ENCODE measurements at regions not wholly inside any gene's neighbourhood (a gene's known extent, or its start where the extent isn't known, plus 50 kb on each side); places are given as distances from the start of the nearest gene placed in this dataset.

- TF ChIP-seq ELF1 (IDR thresholded peaks at IDR 0.05; ENCODE audit: borderline replicate concordance, low read depth) (no peak), SIN3A (IDR thresholded peaks at IDR 0.05; ENCODE audit: low read depth) (no peak), EZH2 (IDR thresholded peaks at IDR 0.05) (no peak), REST (IDR thresholded peaks at IDR 0.05; ENCODE audit: low read depth) (no peak)
Measured at GRCh38 chr7:76122516-76123239, 74.8 kb downstream of the MDH2 start (continued).

GRCh38 chr7:76123316-76123715 lies 75.4 kb downstream of the MDH2 start:
- H2AFZ ChIP-seq (ENCODE audit: low read depth, low read length, poor library complexity, severe bottlenecking): no peak overlapping the region
- no peaks in the 10 kb centered on the region for H3K27me3 ChIP-seq (ENCODE audit: insufficient read depth, low read length)
- peaks cover 0 to 1% of the 10 kb centered on the region in 2 experiments; a peak in 2 of 4 replicates for H3K4me1 ChIP-seq (ENCODE audit: control insufficient read depth in 1 of 2, insufficient read depth in 2 of 2, low read length in 2 of 2)
- TF ChIP-seq, protein P1, sequence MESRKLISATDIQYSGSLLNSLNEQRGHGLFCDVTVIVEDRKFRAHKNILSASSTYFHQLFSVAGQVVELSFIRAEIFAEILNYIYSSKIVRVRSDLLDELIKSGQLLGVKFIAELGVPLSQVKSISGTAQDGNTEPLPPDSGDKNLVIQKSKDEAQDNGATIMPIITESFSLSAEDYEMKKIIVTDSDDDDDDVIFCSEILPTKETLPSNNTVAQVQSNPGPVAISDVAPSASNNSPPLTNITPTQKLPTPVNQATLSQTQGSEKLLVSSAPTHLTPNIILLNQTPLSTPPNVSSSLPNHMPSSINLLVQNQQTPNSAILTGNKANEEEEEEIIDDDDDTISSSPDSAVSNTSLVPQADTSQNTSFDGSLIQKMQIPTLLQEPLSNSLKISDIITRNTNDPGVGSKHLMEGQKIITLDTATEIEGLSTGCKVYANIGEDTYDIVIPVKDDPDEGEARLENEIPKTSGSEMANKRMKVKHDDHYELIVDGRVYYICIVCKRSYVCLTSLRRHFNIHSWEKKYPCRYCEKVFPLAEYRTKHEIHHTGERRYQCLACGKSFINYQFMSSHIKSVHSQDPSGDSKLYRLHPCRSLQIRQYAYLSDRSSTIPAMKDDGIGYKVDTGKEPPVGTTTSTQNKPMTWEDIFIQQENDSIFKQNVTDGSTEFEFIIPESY (IDR thresholded peaks at IDR 0.05; ENCODE audit: extremely low read depth, insufficient replicate concordance, low read length): no peak
- no peak for TF ChIP-seq SP1 (IDR thresholded peaks at IDR 0.05; ENCODE audit: low read depth)
- no peak overlapping the region for H3K9ac ChIP-seq (ENCODE audit: low read length)
- no peaks in the 10 kb centered on the region for H4K20me1 ChIP-seq (ENCODE audit: insufficient read depth)
- H3K27ac ChIP-seq (ENCODE audit: low read depth, low read length): no peak overlapping the region
- DNase-seq (ENCODE audit: low read depth, low spot score) (no peak), ATAC-seq (no peak)
- ChIA-PET CTCF (no interaction called here), RAD21 (ENCODE audit: low non-redundant PET in 1 of 2, low total read pairs in 2 of 2, uncharacterized antibody in 2 of 2, unreplicated experiment in 2 of 2) (no interaction called here), POLR2A (no interaction called here)
- no peaks in the 10 kb centered on the region for H3K9me2 ChIP-seq (ENCODE audit: insufficient read depth)
- no TSS peak for BruUV-seq (replicated peaks)
- H3K4me2 ChIP-seq (ENCODE audit: low read length): no peak overlapping the region
- H3K79me2 ChIP-seq (ENCODE audit: insufficient read depth, low read length): no peaks in the 10 kb centered on the region
- no peaks in the 10 kb centered on the region for H3K36me3 ChIP-seq (ENCODE audit: control insufficient read depth in 1 of 2, insufficient read depth in 2 of 2, low read length in 2 of 2)
- intact Hi-C loops (cut with micrococcal nuclease): no loop called here
- H3K4me3 ChIP-seq (replicated peaks in 1 of 2; ENCODE audit: low read depth in 1 of 2, low read length in 2 of 2): no peak overlapping the region
- H3K9me3 ChIP-seq (ENCODE audit: control insufficient read depth in 1 of 2, insufficient read depth in 1 of 2, low read depth in 1 of 2, low read length in 2 of 2): no peaks in the 10 kb centered on the region
